ENCODE measurements at regions not wholly inside any gene's neighbourhood (a gene's known extent, or its start where the extent isn't known, plus 50 kb on each side); places are given as distances from the start of the nearest gene placed in this dataset.
A peak's percentile ranks its signal among the peaks of the same experiment; 100 is the strongest.

DNA sequence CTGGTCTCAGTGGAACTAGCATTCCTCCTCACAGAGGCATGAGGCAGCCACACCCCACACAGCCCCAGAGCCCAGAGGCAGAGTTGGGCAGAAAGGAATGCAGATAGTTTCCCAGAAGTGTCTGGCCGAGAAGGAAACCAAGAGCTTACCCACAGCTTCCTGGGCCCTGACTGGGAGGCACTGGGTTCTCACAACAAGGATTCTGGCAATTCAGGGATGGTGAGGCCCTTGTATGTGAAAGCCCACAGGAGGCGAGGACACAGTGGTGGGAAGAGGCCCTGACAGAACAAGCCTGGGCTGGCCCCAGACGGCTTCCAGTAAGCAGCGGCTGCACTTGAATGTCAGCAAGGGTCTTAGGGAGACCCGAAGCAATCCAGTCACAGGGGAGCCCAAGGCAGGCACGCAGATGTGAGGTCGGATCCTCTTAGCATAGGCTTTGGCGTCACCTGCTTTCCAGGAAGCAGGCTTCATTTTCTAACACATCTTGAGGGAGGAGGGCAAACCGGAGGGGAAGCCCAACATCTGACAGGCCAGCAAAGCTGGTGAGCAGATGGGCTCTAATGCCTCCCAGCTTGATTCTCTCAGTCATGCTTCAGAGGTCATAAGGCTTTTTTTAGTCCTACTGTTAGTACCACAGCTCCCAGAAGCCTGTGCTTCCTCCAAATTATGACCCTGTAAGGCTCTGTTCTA is 78.3 kb upstream of the AKIP1 start:
- no peaks in the 10 kb centered on the region for H3K36me3 Mint-ChIP-seq (ENCODE audit: low read depth)
- DNase-seq = peak; percentile 36
- H3K27ac Mint-ChIP-seq = peak overlapping the region; percentile 62
- ChIA-PET CTCF (no interaction called here), POLR2A (no interaction called here)
- H3K4me1 Mint-ChIP-seq (ENCODE audit: low read depth) = peaks cover 17% of the 10 kb centered on the region
- ATAC-seq = peak; percentile 66
- H3K4me3 Mint-ChIP-seq = no peak overlapping the region
- no peaks in the 10 kb centered on the region for H3K9me3 Mint-ChIP-seq (ENCODE audit: insufficient read depth)
- H3K27me3 Mint-ChIP-seq (ENCODE audit: low read depth) = peaks cover 12% of the 10 kb centered on the region

DNA sequence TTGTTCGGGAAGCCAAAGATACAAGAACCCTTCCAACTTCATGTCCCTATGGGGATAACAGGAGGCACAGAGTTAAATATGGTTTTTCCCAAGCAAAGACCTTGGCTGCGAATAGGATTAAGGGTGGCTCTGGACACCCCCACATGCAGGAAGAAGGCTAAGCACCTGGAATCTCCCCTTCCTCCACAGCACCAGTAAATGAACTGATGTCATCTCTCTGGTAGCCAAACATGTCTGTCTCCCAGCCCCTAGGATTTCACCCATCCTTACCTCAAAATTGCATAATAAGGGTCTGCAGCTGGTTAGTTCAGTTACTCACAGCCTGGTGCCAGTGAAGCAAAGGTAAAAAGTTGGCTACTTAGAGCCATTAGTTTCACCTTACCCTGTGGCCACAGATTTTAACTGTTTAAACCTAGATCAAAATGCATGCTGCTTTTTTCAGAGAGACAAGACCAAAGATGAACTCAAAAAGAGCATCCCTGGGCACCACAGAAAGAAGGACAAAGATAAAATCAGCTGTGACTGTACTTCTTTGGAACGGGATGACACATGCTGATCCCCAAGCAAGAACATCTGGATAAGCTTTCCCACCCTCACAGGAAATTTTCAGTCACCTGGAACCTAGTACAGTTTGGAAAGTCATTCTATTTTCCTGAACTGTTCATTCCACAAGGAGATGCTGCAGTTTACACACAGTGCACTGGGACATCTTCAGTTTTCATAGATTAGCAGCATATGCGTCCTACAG is 77.2 kb upstream of the AKIP1 start:
- peaks cover 17% of the 10 kb centered on the region for H3K4me1 Mint-ChIP-seq (ENCODE audit: low read depth)
- H3K27ac Mint-ChIP-seq = no peak overlapping the region
- POLR2A ChIA-PET = no interaction called here
- CTCF ChIA-PET = interaction anchor here (0.7 to 1.3 kb wide), 2 partner anchors 8 to 20 kb away, joined by 3 read pairs; no protein-coding TSS in a partner anchor
- no peak overlapping the region for H3K4me3 Mint-ChIP-seq
- H3K36me3 Mint-ChIP-seq (ENCODE audit: low read depth) = no peaks in the 10 kb centered on the region
- H3K9me3 Mint-ChIP-seq (ENCODE audit: insufficient read depth) = no peaks in the 10 kb centered on the region
- ATAC-seq = no peak
- no peak for DNase-seq
- H3K27me3 Mint-ChIP-seq (ENCODE audit: low read depth) = peaks cover 18% of the 10 kb centered on the region

DNA sequence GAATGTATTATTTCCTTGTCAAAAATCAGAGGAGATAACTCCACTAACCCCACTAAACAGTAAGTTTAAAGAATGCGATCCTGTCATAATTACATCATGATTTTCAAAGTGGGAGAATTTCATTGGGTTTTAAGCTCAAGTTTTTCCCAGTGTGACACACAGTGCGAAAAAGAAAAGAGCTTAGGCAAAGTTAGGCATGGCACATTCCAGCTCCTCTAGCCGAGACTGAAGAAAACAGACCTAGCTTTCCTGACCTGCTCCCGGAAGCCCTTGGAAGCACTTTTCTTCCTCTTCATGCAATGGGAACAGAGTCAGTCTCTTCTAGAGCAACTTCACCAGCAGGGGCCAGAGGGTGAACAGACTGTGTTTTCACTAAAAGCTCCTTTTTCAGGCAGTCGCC is 76.6 kb upstream of the AKIP1 start:
- no peak overlapping the region for H3K27ac Mint-ChIP-seq

DNA sequence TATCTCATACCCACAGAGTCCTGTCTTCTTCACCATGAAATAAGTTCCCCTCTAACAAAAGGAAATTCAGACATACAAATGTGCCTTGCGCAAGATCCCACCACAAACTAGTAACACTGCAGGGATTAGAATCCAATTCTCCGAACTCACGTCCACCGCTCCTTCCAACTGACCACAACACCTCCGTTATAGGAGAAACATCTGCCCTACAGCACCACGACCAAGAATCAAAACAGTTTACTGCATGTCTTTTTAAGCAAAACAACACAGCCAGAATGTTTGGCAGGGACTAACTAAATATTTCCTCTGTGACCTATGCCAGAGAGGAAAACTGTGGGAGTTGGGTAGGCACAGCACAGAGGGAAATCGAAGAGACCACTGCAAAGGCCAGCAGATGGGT is 72.7 kb upstream of the AKIP1 start:
- Mint-ChIP-seq H3K27me3 (ENCODE audit: low read depth) (peaks cover 22% of the 10 kb centered on the region), H3K4me3 (no peak overlapping the region), H3K36me3 (ENCODE audit: low read depth) (no peaks in the 10 kb centered on the region), H3K9me3 (ENCODE audit: insufficient read depth) (no peaks in the 10 kb centered on the region), H3K4me1 (ENCODE audit: low read depth) (peaks cover 4% of the 10 kb centered on the region), H3K27ac (no peak overlapping the region)
- ATAC-seq (no peak), DNase-seq (no peak)
- ChIA-PET CTCF (no interaction called here), POLR2A (no interaction called here)

More for the DNA sequence above, 76.6 kb upstream of the AKIP1 start:
- Mint-ChIP-seq H3K4me3 (no peak overlapping the region), H3K36me3 (ENCODE audit: low read depth) (no peaks in the 10 kb centered on the region), H3K27me3 (ENCODE audit: low read depth) (peaks cover 19% of the 10 kb centered on the region), H3K4me1 (ENCODE audit: low read depth) (peaks cover 17% of the 10 kb centered on the region), H3K9me3 (ENCODE audit: insufficient read depth) (no peaks in the 10 kb centered on the region)
- ChIA-PET POLR2A (no interaction called here), CTCF (interaction anchor here (0.7 to 1.3 kb wide), 2 partner anchors 8 to 21 kb away, joined by 3 read pairs; no protein-coding TSS in a partner anchor)
- DNase-seq = no peak
- ATAC-seq = no peak

DNA sequence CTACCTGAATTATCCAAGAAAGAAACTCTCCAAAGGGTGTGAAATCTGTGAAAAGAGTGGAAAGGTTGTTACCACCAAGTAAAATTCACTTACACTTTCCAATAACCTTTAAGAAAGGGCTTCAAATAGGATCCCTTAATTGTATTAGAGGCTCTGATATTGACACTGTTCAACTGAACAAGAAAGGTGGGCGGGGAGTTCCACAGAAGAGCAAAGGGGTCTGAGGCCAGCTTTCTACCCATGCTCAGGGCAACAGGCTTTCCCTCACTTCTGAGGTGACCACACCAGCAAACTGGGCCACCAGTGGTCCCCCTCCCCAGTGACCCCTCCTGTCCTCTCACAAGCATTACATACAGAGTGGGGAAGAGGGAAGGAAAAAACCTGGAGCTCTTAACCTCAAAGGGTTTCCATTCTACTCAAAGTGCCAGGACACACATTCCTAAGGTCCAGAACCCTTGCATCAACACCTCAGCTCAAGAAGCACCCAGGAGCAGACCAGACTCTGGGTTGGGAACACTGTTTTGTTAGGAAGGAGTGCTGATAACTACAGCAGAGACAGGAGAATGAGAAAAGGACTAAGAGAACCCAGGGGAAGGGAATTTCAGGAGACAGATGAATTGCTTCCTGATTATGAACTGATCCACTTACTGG is 71.6 kb upstream of the AKIP1 start:
- H3K27ac Mint-ChIP-seq = no peak overlapping the region
- H3K4me1 Mint-ChIP-seq (ENCODE audit: low read depth) = no peaks in the 10 kb centered on the region
- ATAC-seq (no peak), DNase-seq (no peak)
- no peaks in the 10 kb centered on the region for H3K9me3 Mint-ChIP-seq (ENCODE audit: insufficient read depth)
- no peaks in the 10 kb centered on the region for H3K36me3 Mint-ChIP-seq (ENCODE audit: low read depth)
- CTCF ChIA-PET = no interaction called here
- POLR2A ChIA-PET = no interaction called here
- peaks cover 27% of the 10 kb centered on the region for H3K27me3 Mint-ChIP-seq (ENCODE audit: low read depth)
- H3K4me3 Mint-ChIP-seq = no peak overlapping the region

DNA sequence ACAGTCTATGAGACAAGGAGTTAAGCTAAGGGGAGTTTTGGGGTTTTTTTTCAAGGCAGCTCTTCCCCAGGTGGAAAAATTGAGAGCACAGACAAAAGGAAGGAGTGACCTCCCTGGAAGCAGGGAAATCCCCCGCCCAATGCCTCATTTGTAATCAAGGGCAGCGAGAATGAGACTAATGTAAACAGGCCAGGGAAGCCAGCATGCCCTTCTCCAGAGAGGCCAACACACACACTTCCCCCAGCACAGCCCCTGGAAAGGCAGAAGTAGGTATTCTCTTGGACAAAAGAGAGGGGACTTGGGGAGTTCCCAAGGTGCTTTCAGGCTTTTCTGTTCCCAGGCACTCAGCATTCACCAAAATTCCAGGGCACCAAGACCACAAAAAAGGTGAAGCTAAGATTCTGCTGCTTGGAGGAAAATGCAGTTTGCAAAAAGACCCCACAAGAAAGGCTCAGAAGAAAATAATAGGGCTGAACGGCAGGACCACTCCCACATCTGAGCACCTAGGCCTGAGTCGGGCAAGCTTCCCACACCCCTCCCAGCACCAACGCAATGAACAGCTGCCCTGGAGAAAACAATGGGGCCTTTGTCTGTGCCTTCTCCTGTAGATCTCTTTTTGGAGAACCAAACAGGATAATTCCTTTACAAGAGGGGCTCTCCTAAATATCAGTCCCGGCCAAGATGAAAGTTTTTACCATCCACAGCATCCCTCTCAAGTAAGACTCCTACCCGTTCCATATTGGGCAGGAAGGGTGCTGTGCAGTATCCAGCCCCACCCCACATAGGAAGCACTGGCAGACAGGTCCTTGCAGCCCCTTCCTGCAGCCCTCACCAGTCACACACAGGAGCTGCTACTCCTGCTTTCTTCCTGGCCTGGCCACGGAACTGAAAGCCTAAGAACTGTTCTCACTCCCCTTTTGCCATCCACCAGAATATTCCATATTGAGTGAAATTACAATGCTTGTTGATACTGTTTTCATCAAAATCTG is 70.7 kb upstream of the AKIP1 start:
- Mint-ChIP-seq H3K9me3 (ENCODE audit: insufficient read depth) (no peaks in the 10 kb centered on the region), H3K27me3 (ENCODE audit: low read depth) (peaks cover 27% of the 10 kb centered on the region), H3K4me1 (ENCODE audit: low read depth) (no peaks in the 10 kb centered on the region), H3K27ac (no peak overlapping the region), H3K36me3 (ENCODE audit: low read depth) (no peaks in the 10 kb centered on the region), H3K4me3 (no peak overlapping the region)
- CTCF ChIA-PET = no interaction called here
- POLR2A ChIA-PET = no interaction called here
- ATAC-seq (no peak), DNase-seq (no peak)

DNA sequence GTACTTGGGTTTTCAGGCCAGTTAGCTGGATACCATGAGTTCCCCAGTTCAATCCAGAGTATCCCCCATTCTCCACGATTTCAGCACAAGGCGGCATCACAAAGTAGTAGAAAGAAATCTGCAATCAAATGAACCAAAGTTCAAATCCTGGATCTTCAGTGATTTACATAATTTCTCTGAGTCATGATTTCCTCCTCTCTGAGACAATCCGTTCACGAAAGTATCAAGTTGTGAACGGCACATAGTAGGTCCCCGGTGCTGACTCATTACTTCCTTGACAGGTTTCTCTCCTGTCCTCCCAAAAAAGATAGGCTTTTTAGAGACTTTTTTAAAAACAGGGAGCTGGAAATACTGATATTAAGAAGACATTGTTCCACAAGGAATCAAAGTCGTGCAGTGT is 69.1 kb upstream of the AKIP1 start:
- H3K27me3 Mint-ChIP-seq (ENCODE audit: low read depth) = peaks cover 34% of the 10 kb centered on the region
- no peaks in the 10 kb centered on the region for H3K4me1 Mint-ChIP-seq (ENCODE audit: low read depth)
- POLR2A ChIA-PET = no interaction called here
- DNase-seq (no peak), ATAC-seq (no peak)
- no peak overlapping the region for H3K27ac Mint-ChIP-seq
- no peaks in the 10 kb centered on the region for H3K9me3 Mint-ChIP-seq (ENCODE audit: insufficient read depth)
- CTCF ChIA-PET = no interaction called here
- H3K4me3 Mint-ChIP-seq = no peak overlapping the region
- no peaks in the 10 kb centered on the region for H3K36me3 Mint-ChIP-seq (ENCODE audit: low read depth)

DNA sequence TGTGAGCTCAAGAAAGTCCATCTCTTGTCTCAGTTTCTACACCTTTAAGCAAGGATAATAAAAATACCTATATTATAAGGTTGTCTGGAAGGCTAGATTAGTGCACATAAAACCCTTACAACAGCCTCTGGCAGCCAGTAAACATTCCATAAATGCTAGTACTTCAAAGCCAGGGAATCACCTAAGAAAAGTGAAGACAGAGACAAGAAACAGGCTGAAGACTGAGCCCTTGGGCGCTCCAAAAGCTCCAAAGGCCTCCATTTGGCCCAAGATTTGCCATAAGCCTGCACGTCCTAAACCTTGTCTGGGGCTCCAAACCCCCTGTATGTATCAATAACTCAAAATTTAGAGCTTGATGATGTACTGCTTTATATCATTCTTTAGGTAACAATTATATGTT is 52.2 kb upstream of the AKIP1 start:
- Mint-ChIP-seq H3K4me1 (ENCODE audit: low read depth) (no peaks in the 10 kb centered on the region), H3K9me3 (ENCODE audit: insufficient read depth) (no peaks in the 10 kb centered on the region), H3K27ac (no peak overlapping the region), H3K4me3 (no peak overlapping the region), H3K36me3 (ENCODE audit: low read depth) (no peaks in the 10 kb centered on the region), H3K27me3 (ENCODE audit: low read depth) (peaks cover 16% of the 10 kb centered on the region)
- ATAC-seq (no peak), DNase-seq (no peak)
- POLR2A ChIA-PET = no interaction called here
- CTCF ChIA-PET = no interaction called here

Measured in activated CD8-positive, alpha-beta T cell treated with anti-CD3 and anti-CD28 coated beads, Interleukin-2, amount 10 ng/mL, durations not matched to agents 7 days and 5 days (primary cell).